Stimulated activated CD8-positive, alpha-beta memory T cell treated with anti-CD3 and anti-CD28 coated beads, Interleukin-2, amount 100 ng/mL, for 48 hours (primary cell): ENCODE measurements at regions not wholly inside any gene's neighbourhood (a gene's known extent, or its start where the extent isn't known, plus 50 kb on each side); places are given as distances from the start of the nearest gene placed in this dataset.

ENCODE experiments used
- DNase-seq, 2 donors: peaks; one replicate each; pipeline ENCODE4 v3.0.0-alpha.2; 2020; ENCODE audit warnings: low read depth in 2 of 2

DNA sequence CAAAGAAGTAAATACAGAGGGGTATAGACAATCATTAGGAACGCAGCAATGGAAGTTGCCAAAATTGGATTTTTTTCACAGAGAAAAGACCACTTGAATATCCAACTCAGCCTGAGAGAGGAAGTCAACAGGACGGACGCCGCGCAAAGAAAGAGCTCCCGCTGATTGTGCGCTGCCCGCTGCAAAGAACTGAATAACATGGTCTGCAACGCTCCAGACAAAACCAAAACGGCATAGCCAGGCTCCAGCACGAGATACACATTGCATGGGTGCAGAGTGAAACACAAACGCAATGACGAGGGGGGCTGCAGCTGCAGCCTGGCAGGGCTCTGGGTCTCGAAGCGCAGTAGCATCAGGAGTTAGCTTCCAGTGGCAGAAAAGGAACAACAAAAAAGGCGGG is 113.9 kb upstream of the MGMT start:
- no peak for DNase-seq

DNA sequence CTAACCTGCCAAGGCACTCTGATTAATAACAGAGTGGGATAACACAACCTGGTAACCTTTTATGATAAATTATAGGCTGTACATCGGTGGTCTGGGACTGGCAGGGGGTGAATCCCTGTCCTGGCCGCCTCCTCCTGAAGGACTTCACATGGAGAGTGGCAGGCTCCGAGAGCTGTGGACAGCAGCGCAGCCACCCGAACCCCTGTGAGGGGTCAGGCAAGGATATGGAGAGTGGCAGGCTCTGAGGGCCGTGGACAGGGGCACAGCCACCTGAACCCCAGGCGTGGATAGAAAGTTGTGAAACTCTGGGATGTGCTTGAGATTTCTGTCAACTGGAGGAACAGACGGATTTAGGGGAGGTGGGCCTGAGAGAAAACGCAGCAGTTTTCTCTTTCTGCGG is 107.0 kb upstream of the MGMT start:
- DNase-seq: no peak

DNA sequence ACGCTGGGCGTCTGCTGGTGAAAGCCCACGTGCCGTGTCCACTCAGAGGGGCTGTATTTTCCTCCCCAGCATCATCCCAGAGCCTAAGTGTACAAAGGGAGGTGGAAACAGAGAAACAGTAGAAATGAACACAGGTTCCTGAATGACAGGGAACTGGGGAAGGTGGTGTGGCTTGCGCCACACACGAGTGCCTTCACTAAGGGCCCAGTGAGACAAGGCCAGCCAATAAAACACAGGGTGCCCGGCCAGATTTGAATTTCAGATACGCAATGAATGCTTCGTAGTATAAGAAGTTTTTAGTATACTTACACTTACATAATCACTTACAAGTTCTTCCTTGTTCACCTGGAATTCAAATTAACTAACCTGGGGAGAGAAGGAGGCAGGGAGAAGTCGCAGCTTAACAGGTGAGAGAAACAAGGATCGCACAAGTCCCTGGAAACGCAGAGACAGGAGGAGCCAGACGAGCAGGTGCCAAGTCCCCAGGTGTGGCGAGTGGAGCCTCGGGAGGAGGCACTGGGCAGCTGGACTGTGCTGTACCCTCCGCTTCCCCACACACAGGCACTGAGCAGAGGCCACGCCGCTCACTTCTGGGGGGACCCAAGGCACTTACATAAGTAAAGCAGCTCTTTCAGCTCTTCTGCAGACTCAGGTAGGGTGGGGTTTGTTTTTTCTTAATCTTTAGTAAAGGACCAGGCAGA is 105.2 kb upstream of the MGMT start:
- DNase-seq: no peak

DNA sequence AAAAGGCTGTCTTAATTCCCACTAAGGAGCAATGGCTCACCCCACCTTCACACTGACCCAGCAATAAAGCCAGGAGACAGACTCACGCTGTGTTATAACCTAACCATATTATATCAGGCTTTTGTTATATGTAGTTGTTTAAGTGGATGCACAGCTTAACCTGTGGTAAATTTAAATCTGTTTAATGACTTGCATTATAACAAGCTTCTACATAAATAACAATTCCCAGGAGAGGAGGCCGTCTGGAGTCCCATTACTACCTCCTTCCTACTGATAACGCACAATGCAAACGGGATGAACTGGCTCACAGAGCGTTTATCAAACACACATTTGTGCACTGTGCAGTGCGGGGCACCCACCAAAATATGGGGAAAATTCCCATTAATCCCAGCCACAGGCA is 102.1 kb upstream of the MGMT start:
- DNase-seq: no peak

GRCh38 chr10:129365767-129366402 is 101.2 kb upstream of the MGMT start:
- DNase-seq: peak in 1 of 2 donors; percentile 2

GRCh38 chr10:129366450-129366849 is 100.6 kb upstream of the MGMT start:
- DNase-seq: no peak

DNA sequence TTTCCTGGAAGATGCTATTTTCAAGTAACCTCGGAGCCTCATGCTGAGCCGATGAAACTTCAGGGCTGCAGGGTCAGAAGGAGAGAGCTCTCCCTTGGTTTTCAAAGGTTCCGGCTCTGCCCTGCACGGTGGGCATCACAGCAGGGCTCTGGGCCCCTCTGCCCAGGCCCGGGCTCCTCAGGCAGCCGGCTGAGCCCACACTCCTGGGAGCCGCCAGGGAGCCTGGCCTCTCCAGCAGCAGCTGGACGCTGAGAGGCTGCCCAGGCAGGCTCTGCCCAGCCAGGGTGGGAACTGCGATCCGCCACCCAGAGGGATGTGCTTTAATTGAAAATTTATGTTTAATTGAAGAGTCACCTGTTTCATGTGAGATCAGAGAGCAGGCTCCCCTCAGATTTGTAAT is 97.5 kb upstream of the MGMT start:
- no peak for DNase-seq

DNA sequence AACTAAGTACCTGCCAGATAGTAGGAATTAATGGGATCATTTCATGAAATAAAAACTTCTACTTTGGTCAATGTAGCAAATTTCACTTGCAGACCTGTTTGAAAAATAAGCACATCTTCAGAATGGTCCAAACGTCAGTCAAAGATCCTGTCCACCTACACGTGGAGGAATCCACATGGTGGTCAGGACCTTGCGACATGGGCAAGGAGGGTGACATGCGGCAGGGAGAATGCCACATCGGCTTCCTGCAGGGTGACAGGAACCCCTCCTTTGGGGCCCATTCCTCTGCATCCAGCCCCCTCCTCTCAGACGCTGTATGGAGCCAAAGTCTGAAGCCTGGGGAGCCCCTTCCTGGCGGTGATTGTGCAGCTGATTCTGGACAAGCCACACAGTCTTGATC is 95.5 kb upstream of the MGMT start:
- no peak for DNase-seq

DNA sequence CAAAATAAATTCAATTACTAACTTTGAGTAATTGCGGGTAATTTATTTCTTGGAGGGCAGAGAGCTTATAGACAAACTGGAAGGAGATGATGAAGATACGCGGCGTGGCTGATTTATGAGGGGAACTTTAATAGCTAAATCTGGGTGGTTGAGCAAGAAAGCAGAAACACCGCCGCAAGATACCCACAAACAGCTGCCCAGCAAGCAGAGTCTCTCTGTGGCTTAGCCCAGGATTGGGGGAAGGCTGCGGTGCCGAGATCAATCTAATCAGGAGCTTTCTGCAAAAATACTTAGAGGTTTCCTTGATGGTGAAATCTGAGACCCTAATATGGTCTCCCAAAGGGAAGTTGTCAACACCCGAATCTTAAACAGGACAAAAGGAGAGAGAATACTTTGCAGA is 94.9 kb upstream of the MGMT start:
- DNase-seq: no peak

DNA sequence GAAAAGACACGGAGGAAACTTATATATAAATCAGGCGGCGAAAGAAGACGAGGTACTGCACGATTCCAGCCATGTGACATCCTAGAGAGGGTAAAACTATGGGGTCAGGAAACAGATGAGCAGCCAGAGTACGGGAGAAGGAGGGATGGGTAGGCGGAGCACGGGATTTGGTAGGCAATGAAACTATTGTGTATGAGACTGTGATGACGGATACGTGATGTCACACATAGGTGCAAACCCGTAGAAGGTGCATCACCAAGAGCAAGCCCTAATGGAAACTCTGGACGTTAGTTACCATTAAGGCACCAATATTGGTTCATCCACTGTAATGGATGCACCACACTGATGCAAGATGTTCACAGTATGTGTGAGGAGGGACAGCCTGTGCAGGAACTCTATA is 93.8 kb upstream of the MGMT start:
- DNase-seq: no peak

- no peak for DNase-seq
Observed at GRCh38 chr10:129373718-129374117, 93.3 kb upstream of the MGMT start.

DNA sequence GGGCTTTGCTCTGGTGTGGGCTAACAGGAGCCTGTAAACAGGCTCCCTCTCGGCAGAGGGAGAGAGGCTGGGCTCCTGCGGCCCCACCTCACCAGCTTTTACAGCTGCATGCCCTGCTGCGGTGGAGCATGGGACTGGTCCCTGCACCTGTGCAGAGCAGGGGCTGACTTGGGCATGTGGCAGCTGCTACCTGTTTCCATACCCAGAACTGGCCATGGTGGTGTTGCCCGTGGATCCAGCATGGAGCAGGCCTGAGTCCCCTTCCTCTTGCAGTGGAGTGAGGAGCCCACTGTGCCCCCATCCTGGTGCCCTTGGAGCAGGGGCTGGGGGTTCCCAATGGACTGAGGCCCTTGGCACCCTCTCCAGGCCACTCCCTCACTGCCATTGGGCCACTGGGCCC is 91.9 kb upstream of the MGMT start:
- DNase-seq: no peak

DNA sequence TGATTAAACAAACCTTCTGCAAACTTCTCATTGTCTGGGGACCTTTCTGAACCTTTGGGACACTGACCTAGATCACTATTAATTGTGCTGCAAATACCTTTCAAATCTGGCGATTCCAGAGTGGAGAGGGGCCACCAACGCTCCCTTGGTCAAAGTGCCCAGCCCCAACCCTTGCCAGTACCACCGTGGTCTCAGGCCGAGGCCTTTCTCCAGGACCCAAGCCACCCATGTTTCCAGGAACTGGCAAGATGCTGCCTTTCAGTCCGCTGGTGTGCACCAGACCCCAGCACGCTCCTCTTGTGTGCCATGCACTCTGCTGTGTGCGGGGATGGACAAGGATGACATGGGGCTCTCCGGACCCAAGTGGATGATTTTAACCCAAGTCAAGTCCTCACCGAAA is 91.1 kb upstream of the MGMT start:
- no peak for DNase-seq

DNA sequence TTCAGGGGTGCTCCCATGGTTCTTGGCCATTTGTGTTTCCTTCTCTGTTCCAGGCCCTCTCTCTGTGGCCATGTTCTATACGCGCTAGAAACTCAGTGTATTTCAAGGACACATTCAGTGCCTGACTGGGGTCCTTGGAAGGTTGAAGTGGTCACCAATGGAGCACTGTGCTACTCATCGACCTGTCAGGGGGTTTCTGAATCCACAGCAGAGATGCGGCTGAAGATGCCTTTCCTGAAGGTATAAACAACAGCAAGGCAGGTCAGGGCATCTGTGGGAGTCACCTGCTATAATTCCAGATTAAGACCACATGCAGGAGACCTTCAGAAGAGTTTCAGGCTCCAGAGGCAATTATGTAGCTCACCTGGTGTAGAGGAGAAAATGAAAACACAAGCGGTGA is 86.8 kb upstream of the MGMT start:
- DNase-seq: no peak

DNA sequence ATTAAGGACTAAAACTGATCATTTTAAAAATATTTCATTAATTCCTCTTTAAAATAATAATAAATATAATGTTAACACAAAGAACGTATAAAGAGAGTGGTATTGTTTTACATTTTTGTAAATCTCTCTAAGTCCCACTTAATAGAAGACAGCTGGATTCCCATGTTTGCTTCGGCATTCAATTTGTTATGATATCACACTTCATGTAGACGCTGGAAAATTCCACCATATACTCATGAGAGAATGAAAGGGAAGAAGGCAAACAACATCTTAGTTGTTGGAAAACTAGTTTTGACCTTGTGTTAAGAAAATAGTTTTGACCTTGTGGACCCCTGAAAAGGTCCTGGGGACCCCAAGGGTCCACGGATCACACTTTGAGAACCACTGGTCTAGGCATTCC is 85.3 kb upstream of the MGMT start:
- DNase-seq: no peak

- DNase-seq: no peak
Observed at GRCh38 chr10:129382401-129382800, 84.6 kb upstream of the MGMT start.

GRCh38 chr10:129383651-129384050 is 83.4 kb upstream of the MGMT start:
- DNase-seq: no peak

- no peak for DNase-seq
Observed at GRCh38 chr10:129385600-129385999, 81.4 kb upstream of the MGMT start.

GRCh38 chr10:129386415-129387257 is 80.4 kb upstream of the MGMT start:
- no peak for DNase-seq

- DNase-seq: no peak
Observed at GRCh38 chr10:129387258-129387525, 79.8 kb upstream of the MGMT start.

DNA sequence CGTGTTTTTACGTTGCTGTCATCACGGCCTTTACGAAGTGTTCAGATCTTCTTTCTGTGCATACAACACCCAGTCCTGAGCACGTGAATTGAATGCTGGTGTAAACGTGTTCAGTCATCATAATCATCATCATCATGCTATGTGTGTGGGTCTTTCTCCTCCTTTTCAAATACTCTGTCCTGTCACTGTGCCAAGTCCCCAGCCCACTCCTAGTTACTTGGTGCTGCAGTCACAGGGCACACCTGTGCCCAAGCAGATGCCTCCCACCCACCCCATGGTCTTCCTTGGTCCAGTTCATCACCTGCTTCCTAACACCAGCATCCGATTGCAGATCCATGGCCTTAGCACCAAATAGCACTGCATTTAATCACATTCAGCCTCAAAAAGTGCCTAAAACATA is 78.6 kb upstream of the MGMT start:
- DNase-seq: no peak

- no peak for DNase-seq
Observed at GRCh38 chr10:129389194-129389593, 77.8 kb upstream of the MGMT start.

- DNase-seq: no peak
Observed at GRCh38 chr10:129390147-129390546, 76.9 kb upstream of the MGMT start.
